GM12864 (cell line): ENCODE measurements at regions not wholly inside any gene's neighbourhood (a gene's known extent, or its start where the extent isn't known, plus 50 kb on each side); places are given as distances from the start of the nearest gene placed in this dataset.

Experiments
- DNase-seq: peaks from one replicate; pipeline ENCODE4 v3.0.0-alpha.2; 2011; ENCODE audit warnings: low read depth
- H3K4me3 ChIP-seq: 2 replicates; pipeline ENCODE4 v1.5.1; 2011; ENCODE audit warnings: mild to moderate bottlenecking, low read depth, low read length, control low read depth
- TF ChIP-seq, protein P1 (sequence below): IDR thresholded peaks from 2 replicates; pipeline ENCODE4 v1.5.1; 2011; ENCODE audit warnings: low read depth, mild to moderate bottlenecking, moderate library complexity, low read length, control low read depth, inconsistent platforms; ENCODE audit errors: missing control alignments

DNA sequence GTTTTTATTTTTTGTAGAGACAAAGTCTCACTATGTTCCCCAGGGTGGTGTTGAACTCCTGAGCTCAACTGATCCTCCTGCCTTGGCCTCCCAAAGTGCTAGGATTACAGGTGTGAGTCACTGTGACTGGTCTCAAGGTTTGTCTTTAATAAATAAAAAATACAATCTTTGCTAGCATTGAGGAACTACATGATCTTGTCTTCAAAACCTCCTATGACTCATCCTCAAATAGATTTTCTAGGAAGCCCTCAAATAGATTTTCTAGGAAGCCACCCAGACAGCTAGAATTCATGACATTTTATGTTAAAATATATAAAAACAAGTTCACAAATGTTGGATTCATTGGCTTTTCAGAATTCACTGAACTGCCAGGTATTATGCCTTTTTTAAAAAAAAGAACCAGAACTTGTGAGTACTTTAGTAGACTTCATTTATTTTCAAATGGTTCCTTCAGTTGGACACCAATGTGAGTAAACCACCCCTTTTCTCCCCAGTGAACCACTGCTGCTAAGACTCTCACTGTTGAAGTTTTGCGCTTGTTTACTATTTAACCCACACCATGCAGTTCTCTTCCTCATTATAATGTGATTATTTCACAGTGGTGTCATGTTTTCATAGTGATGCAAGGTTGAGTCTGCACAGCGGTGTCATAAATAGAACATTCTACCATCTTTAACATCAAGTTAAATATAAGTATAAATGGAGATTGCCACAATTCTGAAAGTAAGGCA is 303.9 kb downstream of the CASP12 start:
- DNase-seq: no peak
- TF ChIP-seq, protein P1, sequence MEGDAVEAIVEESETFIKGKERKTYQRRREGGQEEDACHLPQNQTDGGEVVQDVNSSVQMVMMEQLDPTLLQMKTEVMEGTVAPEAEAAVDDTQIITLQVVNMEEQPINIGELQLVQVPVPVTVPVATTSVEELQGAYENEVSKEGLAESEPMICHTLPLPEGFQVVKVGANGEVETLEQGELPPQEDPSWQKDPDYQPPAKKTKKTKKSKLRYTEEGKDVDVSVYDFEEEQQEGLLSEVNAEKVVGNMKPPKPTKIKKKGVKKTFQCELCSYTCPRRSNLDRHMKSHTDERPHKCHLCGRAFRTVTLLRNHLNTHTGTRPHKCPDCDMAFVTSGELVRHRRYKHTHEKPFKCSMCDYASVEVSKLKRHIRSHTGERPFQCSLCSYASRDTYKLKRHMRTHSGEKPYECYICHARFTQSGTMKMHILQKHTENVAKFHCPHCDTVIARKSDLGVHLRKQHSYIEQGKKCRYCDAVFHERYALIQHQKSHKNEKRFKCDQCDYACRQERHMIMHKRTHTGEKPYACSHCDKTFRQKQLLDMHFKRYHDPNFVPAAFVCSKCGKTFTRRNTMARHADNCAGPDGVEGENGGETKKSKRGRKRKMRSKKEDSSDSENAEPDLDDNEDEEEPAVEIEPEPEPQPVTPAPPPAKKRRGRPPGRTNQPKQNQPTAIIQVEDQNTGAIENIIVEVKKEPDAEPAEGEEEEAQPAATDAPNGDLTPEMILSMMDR: no peak

DNA sequence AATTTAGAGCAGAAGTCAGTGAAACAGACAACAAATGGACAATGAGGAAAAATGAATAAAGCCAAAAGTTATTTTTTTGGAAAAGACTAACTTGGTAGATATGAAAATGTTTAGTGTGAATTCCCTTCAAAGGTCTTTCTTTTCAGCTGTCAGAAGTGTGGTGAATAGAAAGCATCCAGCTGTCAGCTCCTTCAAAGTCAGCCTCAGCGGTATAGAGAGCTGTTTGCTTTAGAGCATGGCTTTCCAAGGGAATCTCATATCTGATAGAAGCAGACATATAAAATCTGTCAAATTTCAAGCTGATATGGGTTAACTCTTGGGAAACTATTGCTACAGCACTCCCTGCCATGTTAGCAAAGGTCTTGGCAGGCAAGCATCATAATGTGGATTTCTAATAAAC is 309.3 kb downstream of the CASP12 start:
- TF ChIP-seq, protein P1: no peak
- H3K4me3 ChIP-seq: no peak overlapping the region
- no peak for DNase-seq

More for the DNA sequence above, 303.9 kb downstream of the CASP12 start:
- no peak overlapping the region for H3K4me3 ChIP-seq

DNA sequence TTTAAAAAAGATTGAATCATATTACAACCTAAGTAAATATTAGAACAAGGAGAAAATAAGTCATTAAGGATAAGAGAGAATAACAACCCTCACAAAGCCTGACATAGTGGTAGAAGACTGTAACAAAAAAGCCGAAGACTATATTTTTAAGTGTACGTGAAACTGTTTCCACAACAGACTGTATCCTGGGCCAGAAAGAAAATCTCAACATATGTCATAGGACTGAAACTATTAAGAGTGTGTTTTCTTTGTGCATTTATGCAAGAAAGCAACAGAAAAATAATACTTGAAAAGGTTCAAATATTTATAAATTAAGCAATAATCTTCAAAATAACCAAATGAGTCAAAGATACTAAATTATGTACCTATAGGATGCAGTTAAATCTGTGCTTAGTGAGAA is 309.8 kb downstream of the CASP12 start:
- no peak for DNase-seq
- TF ChIP-seq, protein P1: no peak

DNA sequence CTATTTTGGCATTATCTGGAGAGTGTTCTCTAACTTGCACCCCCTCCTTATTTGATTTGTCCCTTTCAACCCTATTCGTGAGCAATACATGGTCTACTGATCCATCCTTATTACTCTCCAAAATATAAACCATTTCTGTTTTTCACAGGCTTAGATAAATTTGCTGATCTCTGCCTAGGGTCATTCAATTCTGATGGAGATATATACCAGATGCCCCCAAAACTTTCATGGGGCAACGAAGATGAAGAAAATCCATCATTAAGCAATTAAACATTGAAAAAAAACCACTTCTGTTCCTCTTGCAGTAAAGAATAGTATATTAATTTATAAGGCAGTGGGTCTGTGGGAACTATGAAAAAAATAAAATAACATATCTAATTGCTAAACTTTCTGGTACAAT is 313.4 kb downstream of the CASP12 start:
- no peak for DNase-seq
- H3K4me3 ChIP-seq: no peak overlapping the region
- TF ChIP-seq, protein P1: no peak

More for the DNA sequence above, 309.8 kb downstream of the CASP12 start:
- no peak overlapping the region for H3K4me3 ChIP-seq

DNA sequence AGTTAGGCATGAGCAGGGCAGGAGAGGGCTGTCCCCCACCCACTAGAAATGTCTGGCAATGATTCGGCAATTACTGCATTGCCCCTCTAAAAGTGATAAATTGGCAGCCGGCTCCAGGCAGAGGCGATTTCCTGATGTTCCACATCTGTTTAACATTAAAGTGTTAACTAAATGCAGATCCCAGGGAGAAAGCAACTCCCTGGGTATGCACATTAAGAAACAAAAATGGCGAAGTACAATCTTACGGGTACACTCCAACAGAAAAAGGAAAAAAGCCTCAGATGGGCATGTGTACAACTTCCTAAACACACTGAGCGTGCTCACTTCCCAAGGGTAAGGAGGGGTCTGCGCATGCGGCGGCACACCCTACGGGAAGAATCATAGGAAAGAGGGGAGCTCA is 314.4 kb downstream of the CASP12 start:
- H3K4me3 ChIP-seq: no peak overlapping the region
- DNase-seq: no peak
- TF ChIP-seq, protein P1: no peak

DNA sequence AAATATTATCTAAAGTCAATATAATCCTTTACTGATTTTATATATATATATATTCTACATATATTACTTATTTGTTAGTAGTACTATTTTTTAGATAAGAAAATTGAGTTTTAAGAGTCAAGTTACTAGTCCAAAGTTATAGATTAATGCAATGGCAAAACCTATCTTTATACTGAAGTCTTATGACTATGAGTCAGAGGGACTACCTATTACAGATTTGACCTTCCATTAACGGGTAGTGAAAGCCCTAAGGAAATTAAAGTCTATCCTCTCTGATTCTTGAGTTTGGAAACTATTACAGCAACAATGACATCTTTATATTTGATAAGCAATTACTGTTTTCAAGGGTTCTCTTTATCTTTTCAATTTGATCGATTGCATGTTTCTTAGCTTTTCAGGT is 315.8 kb downstream of the CASP12 start:
- TF ChIP-seq, protein P1: no peak
- no peak overlapping the region for H3K4me3 ChIP-seq
- DNase-seq: no peak
